Neural cell (in vitro differentiated cells): ENCODE measurements at regions not wholly inside any gene's neighbourhood (a gene's known extent, or its start where the extent isn't known, plus 50 kb on each side); places are given as distances from the start of the nearest gene placed in this dataset.

Experiments
- H2AFZ ChIP-seq: fragments of 200-600, 300-800 bp; sonication (generic), shearing (Covaris generic); 2 replicates; pipeline ENCODE4 v1.6.0; 2014; ENCODE audit warnings: low read depth, mild to moderate bottlenecking, antibody characterized with exemption, low read length, moderate library complexity
- H3F3A ChIP-seq: fragments of 200-600 bp; shearing (Covaris generic); 2 replicates; pipeline ENCODE4 v1.6.1; 2016; ENCODE audit warnings: mild to moderate bottlenecking, moderate library complexity, mixed read lengths, antibody characterized with exemption, low read length; ENCODE audit not compliant: insufficient read depth, poor library complexity, severe bottlenecking
- H3K27ac ChIP-seq: fragments of 200-600, 300-800 bp; sonication (generic), shearing (Covaris generic); 2 replicates; pipeline ENCODE4 v1.5.1; 2014; ENCODE audit warnings: mild to moderate bottlenecking, low read length, moderate library complexity
- H3K27me3 ChIP-seq: fragments of 300-800, 200-600 bp; sonication (generic), shearing (Covaris generic); 2 replicates; pipeline ENCODE4 v1.6.0; 2014; ENCODE audit warnings: mild to moderate bottlenecking, low read depth, low read length, moderate library complexity; ENCODE audit not compliant: insufficient read depth
- H3K36me3 ChIP-seq: fragments of 300-800, 200-600 bp; sonication (generic), shearing (Covaris generic); 2 replicates; pipeline ENCODE4 v1.5.1; 2014; ENCODE audit warnings: mild to moderate bottlenecking, antibody characterized with exemption, low read length, moderate library complexity; ENCODE audit not compliant: insufficient read depth
- H3K4me2 ChIP-seq: fragments of 300-800, 200-600 bp; sonication (generic), shearing (Covaris generic); 2 replicates; pipeline ENCODE4 v1.6.0; 2014; ENCODE audit warnings: mild to moderate bottlenecking, low read length
- H3K4me3 ChIP-seq: fragments of 300-800, 200-600 bp; sonication (generic), shearing (Covaris generic); 2 replicates; pipeline ENCODE4 v1.5.1; 2014; ENCODE audit warnings: mild to moderate bottlenecking, low read length, moderate library complexity
- H3K79me2 ChIP-seq: fragments of 200-600 bp; shearing (Covaris generic); replicated peaks from 2 replicates; pipeline ENCODE4 v1.6.0; 2014; ENCODE audit warnings: mild to moderate bottlenecking, low read length, moderate library complexity; ENCODE audit not compliant: insufficient read depth
- H3K9ac ChIP-seq: fragments of 300-800, 200-600 bp; sonication (generic), shearing (Covaris generic); 2 replicates; pipeline ENCODE4 v1.6.1; 2016; ENCODE audit warnings: mild to moderate bottlenecking, low read length, mixed read lengths
- H3K9me2 ChIP-seq: fragments of 200-600 bp; shearing (Covaris generic); 2 replicates; pipeline ENCODE4 v1.6.1; 2016; ENCODE audit warnings: mild to moderate bottlenecking, low read length, mixed read lengths; ENCODE audit not compliant: insufficient read depth
- H3K9me3 ChIP-seq: fragments of 200-600, 300-800 bp; sonication (generic), shearing (Covaris generic); 2 replicates; pipeline ENCODE4 v1.6.1; 2016; ENCODE audit warnings: mild to moderate bottlenecking, mixed run types, low read length, moderate library complexity, mixed read lengths
- H4K20me1 ChIP-seq: fragments of 200-600 bp; shearing (Covaris generic); 2 replicates; pipeline ENCODE4 v1.6.1; 2016; ENCODE audit warnings: mild to moderate bottlenecking, mixed run types; ENCODE audit not compliant: insufficient read depth
- EP300 ChIP-seq: fragments of 450-650 bp; conservative IDR thresholded peaks from 2 replicates; pipeline ENCODE4 v1.6.1; 2014; ENCODE audit warnings: antibody characterized with exemption, mild to moderate bottlenecking, moderate library complexity; ENCODE audit not compliant: poor library complexity, severe bottlenecking
- EZH2 ChIP-seq: fragments of 200-600, 300-800 bp; shearing (Covaris generic), sonication (generic); IDR thresholded peaks from 2 replicates; pipeline ENCODE4 v1.6.1; 2014; ENCODE audit warnings: antibody characterized with exemption, low read length, borderline replicate concordance, mild to moderate bottlenecking; ENCODE audit not compliant: insufficient read depth, poor library complexity, severe bottlenecking
- MXI1 ChIP-seq: fragments of 450-650 bp; conservative IDR thresholded peaks from 2 replicates; pipeline ENCODE4 v1.6.1; 2014; ENCODE audit warnings: antibody characterized with exemption, mild to moderate bottlenecking; ENCODE audit not compliant: poor library complexity, severe bottlenecking
- POLR2AphosphoS5 ChIP-seq: IDR thresholded peaks from 2 replicates; pipeline ENCODE4 v1.6.1; 2012
- RAD21 ChIP-seq: fragments of 450-650 bp; conservative IDR thresholded peaks from 2 replicates; pipeline ENCODE4 v1.6.1; 2014; ENCODE audit warnings: antibody characterized with exemption, mild to moderate bottlenecking, moderate library complexity
- SMC3 ChIP-seq: fragments of 450-650 bp; conservative IDR thresholded peaks from 2 replicates; pipeline ENCODE4 v1.6.1; 2014; ENCODE audit warnings: antibody characterized with exemption, mild to moderate bottlenecking, moderate library complexity; ENCODE audit not compliant: poor library complexity
- TAF1 ChIP-seq: IDR thresholded peaks from 2 replicates; pipeline ENCODE4 v1.6.1; 2012; ENCODE audit warnings: low read depth
- TF ChIP-seq, protein P1 (sequence below): IDR thresholded peaks from 2 replicates; pipeline ENCODE4 v1.6.1; 2012; ENCODE audit warnings: borderline replicate concordance
- TF ChIP-seq, protein P2 (sequence below): fragments of 450-650 bp; IDR thresholded peaks from 2 replicates; pipeline ENCODE4 v1.5.1; 2014; ENCODE audit warnings: antibody characterized with exemption, mild to moderate bottlenecking, moderate library complexity; ENCODE audit not compliant: poor library complexity, severe bottlenecking

DNA sequence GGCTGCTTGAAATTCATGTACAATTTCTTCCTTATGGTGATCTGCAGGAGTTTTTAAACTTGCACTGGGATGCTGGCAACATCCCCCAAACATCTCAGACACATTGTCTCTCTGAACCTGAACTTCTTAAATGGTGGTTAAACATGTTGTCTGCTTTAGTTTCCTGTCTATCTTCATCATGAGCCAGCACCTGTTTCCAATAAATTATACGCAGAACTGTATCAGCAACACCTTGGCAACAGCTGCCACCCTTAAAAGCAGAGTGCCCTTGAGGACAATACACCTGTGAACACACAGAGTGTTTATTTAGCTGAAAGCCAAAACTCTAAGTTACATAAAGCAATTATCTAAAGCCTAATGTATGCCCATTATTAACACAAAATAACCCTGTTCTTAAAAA, 242.9 kb downstream of the WNT5A start:
- no peak overlapping the region for H3K9ac ChIP-seq
- H2AFZ ChIP-seq = no peak overlapping the region
- no peak overlapping the region for H3K4me3 ChIP-seq
- H3K27ac ChIP-seq = no peak overlapping the region
- TF ChIP-seq POLR2AphosphoS5 = no peak
- TF ChIP-seq RAD21 = no peak
- no peak for TF ChIP-seq EP300
- TF ChIP-seq, protein P1, sequence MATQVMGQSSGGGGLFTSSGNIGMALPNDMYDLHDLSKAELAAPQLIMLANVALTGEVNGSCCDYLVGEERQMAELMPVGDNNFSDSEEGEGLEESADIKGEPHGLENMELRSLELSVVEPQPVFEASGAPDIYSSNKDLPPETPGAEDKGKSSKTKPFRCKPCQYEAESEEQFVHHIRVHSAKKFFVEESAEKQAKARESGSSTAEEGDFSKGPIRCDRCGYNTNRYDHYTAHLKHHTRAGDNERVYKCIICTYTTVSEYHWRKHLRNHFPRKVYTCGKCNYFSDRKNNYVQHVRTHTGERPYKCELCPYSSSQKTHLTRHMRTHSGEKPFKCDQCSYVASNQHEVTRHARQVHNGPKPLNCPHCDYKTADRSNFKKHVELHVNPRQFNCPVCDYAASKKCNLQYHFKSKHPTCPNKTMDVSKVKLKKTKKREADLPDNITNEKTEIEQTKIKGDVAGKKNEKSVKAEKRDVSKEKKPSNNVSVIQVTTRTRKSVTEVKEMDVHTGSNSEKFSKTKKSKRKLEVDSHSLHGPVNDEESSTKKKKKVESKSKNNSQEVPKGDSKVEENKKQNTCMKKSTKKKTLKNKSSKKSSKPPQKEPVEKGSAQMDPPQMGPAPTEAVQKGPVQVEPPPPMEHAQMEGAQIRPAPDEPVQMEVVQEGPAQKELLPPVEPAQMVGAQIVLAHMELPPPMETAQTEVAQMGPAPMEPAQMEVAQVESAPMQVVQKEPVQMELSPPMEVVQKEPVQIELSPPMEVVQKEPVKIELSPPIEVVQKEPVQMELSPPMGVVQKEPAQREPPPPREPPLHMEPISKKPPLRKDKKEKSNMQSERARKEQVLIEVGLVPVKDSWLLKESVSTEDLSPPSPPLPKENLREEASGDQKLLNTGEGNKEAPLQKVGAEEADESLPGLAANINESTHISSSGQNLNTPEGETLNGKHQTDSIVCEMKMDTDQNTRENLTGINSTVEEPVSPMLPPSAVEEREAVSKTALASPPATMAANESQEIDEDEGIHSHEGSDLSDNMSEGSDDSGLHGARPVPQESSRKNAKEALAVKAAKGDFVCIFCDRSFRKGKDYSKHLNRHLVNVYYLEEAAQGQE = no peak
- no peak for TF ChIP-seq MXI1
- TF ChIP-seq, protein P2, sequence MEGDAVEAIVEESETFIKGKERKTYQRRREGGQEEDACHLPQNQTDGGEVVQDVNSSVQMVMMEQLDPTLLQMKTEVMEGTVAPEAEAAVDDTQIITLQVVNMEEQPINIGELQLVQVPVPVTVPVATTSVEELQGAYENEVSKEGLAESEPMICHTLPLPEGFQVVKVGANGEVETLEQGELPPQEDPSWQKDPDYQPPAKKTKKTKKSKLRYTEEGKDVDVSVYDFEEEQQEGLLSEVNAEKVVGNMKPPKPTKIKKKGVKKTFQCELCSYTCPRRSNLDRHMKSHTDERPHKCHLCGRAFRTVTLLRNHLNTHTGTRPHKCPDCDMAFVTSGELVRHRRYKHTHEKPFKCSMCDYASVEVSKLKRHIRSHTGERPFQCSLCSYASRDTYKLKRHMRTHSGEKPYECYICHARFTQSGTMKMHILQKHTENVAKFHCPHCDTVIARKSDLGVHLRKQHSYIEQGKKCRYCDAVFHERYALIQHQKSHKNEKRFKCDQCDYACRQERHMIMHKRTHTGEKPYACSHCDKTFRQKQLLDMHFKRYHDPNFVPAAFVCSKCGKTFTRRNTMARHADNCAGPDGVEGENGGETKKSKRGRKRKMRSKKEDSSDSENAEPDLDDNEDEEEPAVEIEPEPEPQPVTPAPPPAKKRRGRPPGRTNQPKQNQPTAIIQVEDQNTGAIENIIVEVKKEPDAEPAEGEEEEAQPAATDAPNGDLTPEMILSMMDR = no peak
- TF ChIP-seq EZH2 = no peak
- no peak for TF ChIP-seq TAF1
- no peak for TF ChIP-seq SMC3
- H3K79me2 ChIP-seq = no peaks in the 10 kb centered on the region
- H3K4me2 ChIP-seq = no peak overlapping the region
- no peaks in the 10 kb centered on the region for H3K9me2 ChIP-seq
- no peaks in the 10 kb centered on the region for H3K36me3 ChIP-seq
- H3K9me3 ChIP-seq = no peaks in the 10 kb centered on the region
- no peaks in the 10 kb centered on the region for H3K27me3 ChIP-seq
- H3F3A ChIP-seq = no peaks in the 10 kb centered on the region
- no peaks in the 10 kb centered on the region for H4K20me1 ChIP-seq

DNA sequence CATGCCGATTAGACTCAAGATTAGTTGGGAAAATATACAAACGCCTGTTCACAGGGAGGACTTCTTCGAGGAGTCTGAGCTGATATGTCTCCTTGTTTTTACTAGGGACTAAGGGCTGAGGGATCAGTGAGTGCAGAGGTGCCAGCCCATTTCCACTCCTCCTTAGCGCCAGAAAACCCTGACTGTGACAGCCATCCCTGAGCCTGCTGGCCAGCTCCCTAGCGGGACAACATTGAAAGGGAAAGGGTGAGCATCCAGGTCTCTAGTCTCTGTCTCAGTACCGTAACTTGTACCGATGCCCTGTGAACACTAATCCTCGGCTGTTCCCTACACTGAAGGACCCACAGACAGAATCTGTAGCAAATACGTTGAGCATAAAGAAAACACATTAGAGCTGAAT, 243.4 kb downstream of the WNT5A start:
- Histone ChIP-seq H3K9me2 (no peaks in the 10 kb centered on the region), H3K9ac (no peak overlapping the region), H3K27me3 (no peaks in the 10 kb centered on the region), H3K9me3 (no peaks in the 10 kb centered on the region), H3K36me3 (no peaks in the 10 kb centered on the region), H3F3A (no peaks in the 10 kb centered on the region), H4K20me1 (no peaks in the 10 kb centered on the region), H2AFZ (no peak overlapping the region), H3K4me2 (no peak overlapping the region), H3K27ac (no peak overlapping the region), H3K4me3 (no peak overlapping the region), H3K79me2 (no peaks in the 10 kb centered on the region)
- TF ChIP-seq MXI1 = no peak
- no peak for TF ChIP-seq EZH2
- TF ChIP-seq, protein P1 = no peak
- no peak for TF ChIP-seq POLR2AphosphoS5
- TF ChIP-seq, protein P2 = no peak
- no peak for TF ChIP-seq SMC3
- no peak for TF ChIP-seq RAD21
- no peak for TF ChIP-seq EP300
- TF ChIP-seq TAF1 = no peak
